PC-3 (cell line): ENCODE measurements at regions not wholly inside any gene's neighbourhood (a gene's known extent, or its start where the extent isn't known, plus 50 kb on each side); places are given as distances from the start of the nearest gene placed in this dataset.

ENCODE experiments used
- EZH2 ChIP-seq: fragments of 300-600 bp; sonication (generic); IDR thresholded peaks from one replicate; pipeline ENCODE4 v1.6.1; 2017; ENCODE audit warnings: antibody characterized with exemption, mild to moderate bottlenecking, low read length; ENCODE audit not compliant: unreplicated experiment
- TF ChIP-seq, protein P1 (sequence below): fragments of 300-600 bp; sonication (generic); conservative IDR thresholded peaks from 2 replicates; pipeline ENCODE4 v1.5.1; 2017; ENCODE audit warnings: antibody characterized with exemption, low read depth, mild to moderate bottlenecking, low read length

DNA sequence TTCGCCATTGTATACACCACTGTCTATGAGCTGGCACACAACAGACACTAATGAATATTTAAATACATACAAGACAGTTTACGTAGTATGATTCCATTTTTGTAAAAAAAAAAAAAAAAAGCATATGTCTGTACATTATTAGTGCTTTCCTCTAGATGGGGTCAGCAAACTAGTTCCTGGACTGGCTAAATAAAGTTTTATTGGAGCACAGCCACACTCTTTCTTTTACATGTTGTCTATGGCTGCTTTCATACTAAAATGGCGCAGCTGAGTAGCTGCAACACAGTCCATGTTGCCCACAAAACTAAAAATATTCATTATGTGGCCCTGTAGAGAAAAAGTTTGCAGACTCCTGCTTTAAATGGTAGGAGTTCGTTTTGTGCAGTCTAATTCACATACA lies 70.7 kb upstream of the FRMD4B start:
- TF ChIP-seq, protein P1, sequence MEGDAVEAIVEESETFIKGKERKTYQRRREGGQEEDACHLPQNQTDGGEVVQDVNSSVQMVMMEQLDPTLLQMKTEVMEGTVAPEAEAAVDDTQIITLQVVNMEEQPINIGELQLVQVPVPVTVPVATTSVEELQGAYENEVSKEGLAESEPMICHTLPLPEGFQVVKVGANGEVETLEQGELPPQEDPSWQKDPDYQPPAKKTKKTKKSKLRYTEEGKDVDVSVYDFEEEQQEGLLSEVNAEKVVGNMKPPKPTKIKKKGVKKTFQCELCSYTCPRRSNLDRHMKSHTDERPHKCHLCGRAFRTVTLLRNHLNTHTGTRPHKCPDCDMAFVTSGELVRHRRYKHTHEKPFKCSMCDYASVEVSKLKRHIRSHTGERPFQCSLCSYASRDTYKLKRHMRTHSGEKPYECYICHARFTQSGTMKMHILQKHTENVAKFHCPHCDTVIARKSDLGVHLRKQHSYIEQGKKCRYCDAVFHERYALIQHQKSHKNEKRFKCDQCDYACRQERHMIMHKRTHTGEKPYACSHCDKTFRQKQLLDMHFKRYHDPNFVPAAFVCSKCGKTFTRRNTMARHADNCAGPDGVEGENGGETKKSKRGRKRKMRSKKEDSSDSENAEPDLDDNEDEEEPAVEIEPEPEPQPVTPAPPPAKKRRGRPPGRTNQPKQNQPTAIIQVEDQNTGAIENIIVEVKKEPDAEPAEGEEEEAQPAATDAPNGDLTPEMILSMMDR = no peak
- TF ChIP-seq EZH2 = no peak
